ENCODE measurements at regions not wholly inside any gene's neighbourhood (a gene's known extent, or its start where the extent isn't known, plus 50 kb on each side); places are given as distances from the start of the nearest gene placed in this dataset.

DNA sequence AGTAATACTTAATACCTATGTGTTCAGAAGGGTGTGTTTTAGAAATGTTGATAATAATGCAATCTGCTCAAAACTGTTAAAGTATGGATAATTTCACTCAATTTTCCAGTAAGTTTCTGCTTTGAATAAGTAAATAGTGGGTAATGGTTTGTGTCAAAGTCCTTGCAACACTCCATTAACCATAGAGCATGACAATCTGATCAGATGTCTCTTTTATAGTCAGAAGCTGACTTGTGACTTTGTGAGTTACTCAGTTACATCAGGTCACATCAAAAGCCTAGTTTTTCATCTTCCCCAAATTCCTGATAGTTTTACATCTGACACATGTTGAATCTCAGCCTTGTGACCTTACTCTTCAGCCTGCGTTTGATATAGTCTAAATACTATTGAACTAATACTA, 338.0 kb downstream of the EFNB2 start:
- TF ChIP-seq POLR2AphosphoS5 (IDR thresholded peaks at IDR 0.05; ENCODE audit: low read depth) (no peak), EZH2phosphoT487 (IDR thresholded peaks at IDR 0.05; ENCODE audit: unreplicated experiment) (no peak)

All from GM23338 (cell line).